GM19240 (cell line): ENCODE measurements at regions not wholly inside any gene's neighbourhood (a gene's known extent, or its start where the extent isn't known, plus 50 kb on each side); places are given as distances from the start of the nearest gene placed in this dataset.

ENCODE experiments used
- DNase-seq: peaks from one replicate; pipeline ENCODE4 v3.0.0; 2011; ENCODE audit warnings: low spot score; ENCODE audit not compliant: insufficient read length

DNA sequence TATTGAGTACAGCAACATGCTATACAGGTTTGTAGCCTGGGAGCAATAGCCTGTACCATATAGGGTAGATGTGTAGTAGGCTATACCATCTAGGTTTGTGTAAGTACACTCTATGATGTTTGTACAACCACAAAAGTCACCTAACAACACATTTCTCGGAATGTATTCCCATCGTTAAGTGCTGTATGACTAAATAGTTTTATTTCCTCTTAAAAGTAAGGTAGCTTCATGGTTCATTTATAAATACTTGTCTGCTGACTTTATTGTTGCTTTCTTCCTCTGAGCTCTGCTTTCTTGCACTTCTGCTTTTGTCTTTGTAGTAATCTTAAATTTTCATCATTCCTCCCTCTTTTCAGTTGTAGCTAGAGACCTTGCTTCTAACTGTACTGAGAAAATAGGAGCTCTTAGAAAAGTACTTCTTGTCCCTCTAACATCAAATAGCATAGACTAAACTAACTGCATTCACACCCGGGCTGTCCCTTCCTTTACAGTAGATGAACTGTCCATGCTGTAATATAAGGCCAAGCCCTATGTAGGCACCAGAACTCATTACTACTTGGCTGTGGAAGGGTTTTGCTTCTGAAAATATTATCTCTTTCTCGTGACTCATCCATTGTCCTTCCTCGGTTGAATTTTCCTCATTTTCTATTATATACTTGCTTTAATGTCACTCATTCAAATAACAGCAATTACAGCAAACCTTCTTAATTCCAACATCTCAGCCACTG is 55.4 kb upstream of the FAM3C start:
- DNase-seq, result no peak

DNA sequence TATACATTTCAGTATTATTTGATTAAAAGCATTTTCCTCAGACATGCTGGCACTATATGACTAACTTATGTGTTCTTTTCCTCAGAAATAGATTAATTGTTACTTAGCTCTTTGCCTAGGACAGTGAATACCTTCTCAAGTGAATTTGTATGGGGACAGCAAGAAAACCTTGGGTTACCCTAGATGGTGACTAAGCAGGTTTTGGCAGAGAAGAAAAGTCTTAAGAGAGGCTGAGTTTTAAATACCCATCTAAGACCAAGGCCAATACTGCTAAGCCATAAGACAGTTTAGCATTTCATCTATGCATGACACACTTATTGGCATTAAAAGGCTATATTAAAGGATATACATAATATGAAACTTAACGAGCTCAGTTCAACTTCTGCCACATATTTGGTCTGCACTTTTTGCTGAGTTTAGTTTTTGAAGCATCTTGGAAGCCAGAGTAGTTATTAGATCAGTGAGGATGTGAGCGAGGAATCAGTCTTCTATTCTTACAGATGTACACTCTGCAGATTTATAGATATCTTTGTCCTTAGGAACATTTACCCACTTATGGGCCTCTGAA is 54.6 kb upstream of the FAM3C start:
- no peak for DNase-seq

DNA sequence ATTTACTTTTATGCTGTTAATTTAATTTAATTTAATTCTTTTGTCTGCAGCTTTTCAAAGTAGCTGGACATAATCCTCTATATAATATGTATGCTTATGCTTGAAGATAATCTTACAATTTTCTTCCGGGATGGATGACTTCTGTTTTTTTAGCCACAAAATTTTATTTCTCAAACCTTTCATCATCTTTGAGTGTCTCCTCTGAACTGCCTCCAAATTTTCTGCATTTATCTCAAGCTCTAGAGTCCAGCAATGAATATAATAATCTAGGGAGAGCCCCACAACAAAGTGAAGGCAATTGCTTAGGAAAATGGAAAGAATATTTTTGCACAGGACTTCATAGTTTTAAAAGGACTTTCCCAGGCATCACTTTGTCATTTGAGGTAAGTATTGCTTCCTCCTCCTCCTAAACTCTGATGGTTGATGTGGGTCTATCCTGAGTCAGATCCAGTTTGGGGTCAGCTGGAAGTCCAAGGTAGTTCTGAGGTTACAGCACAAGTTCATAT is 53.7 kb upstream of the FAM3C start:
- DNase-seq, result no peak

DNA sequence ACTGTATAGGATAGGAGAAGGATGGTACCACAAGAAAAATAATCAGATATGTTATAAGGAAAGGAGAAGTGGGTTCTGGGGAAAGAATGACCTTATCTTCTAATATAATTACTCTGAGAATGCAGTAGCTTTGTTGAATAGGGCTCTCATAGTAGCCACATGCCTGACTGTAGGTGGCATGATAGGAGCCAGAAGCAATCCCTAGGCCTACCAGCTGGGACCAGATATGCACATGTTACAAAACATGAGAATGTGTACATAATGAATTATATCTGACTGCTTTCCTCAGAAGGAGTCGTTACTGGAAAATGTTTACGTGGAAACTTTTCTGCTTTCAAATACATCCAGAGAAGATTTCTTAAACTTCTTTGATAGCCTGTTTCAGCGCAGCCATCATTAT is 53.2 kb upstream of the FAM3C start:
- DNase-seq, result no peak

DNA sequence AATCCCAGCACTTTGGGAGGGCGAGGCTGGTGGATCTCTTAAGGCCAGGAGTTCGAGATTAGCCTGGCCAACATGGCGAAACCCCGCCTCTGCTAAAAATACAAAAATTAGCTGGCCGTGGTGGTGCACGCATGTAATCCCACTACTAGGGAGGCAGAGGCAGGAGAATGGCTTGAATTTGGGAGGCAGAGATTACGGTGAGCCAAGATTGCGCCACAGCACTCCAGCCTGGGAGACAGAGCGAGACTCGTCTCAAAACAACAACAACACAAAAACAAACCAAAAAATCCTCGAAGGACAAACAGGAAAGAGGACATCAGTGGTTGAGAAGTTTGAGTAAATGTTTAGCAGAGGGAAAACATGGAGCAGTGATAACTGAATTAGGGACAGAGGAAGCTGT is 52.3 kb upstream of the FAM3C start:
- DNase-seq, result no peak

DNA sequence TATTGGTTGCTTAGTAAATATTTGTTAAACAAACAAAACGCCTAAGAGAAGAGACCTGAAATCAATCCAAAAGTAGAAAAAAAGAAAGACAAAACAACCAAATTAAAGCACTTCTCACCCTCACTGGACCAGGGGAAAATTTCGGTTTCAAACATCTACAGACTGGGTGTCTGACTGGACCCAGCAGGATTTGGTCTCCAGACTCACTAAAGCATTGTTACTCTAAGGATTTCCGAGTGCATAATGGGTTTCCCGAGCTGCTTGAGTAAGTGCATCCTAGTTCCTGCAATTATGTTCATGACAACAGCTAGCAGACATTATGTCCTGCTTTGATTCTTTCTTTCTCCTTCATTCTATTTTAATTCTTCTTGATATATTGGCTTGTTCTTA is 51.8 kb upstream of the FAM3C start:
- DNase-seq, result no peak

DNA sequence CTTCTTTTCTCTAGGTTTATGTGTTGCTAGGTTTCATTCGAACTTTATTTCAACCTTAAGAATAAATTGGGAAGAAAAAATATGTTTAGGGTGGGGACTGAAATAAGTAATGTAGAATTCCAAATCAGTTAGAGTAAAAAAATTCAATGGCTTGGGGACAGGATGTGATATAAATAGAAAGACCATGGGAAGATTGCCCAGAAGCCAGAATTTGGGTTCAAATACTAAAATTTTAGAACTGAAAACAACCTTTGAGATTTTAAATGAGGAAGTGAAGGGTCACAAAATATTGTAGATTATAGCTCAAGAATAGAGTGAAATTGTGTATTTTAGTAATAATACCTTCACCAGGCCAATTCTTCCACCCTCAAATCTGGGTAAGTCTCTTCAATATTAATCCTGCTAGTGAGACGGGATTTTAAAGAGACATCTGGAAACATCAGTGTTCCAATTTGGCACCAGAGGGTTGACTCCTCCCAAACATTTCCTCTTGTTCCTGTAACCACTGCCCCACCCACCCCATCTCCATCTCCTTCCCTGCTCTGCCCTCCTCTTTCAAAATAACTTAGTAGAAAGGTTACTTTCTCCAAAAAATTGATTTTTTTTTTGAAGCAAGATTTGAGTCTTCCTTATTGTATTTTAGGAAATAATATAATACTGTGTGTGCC is 51.3 kb upstream of the FAM3C start:
- DNase-seq, result no peak

DNA sequence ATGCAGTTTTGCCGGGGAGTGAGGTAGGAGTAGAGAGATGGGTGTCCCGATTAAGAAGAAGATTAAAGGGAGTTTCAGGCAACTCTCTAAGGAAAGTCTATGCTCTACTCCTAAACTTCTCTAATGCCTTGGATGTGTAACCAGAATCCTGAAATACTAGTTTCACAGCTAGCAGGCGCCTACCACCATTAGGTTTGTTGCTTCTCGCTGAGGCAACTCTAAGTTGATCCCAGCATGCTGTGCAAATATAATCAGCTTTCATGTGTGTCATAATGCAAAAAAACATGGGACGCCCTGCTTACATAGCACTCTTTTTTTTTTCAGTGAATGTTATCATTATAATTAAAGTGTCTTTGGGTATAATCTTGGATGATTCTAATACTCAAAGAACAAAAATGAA is 50.4 kb upstream of the FAM3C start:
- DNase-seq, result no peak
